GM12878 (cell line): ENCODE measurements at regions not wholly inside any gene's neighbourhood (a gene's known extent, or its start where the extent isn't known, plus 50 kb on each side); places are given as distances from the start of the nearest gene placed in this dataset.

Source experiments
- ATAC-seq: fragments of 200-7000 bp; cut with Tn5 transposase; 3 replicates; pipeline ENCODE4 v1.9.1; 2020; ENCODE audit warnings: mild to moderate bottlenecking, moderate library complexity
- BruUV-seq: library from RNA; stranded (reverse); fragments of 400-500 nt; replicated peaks from 2 replicates; lab custom pipeline; 2021; lab: Mats Ljungman, UMichigan
- CTCF ChIA-PET: fragments of 300-600 bp; sonication (Branson Sonifier 250); formaldehyde crosslinking; extraction: SDS; loops from one replicate; lab custom pipeline; 2021; ENCODE audit warnings: inconsistent platforms; lab: Yijun Ruan, JAX
- POLR2A ChIA-PET: fragments of 350-600 bp; formaldehyde crosslinking; extraction: SDS; loops from one replicate; lab custom pipeline; 2021; ENCODE audit warnings: inconsistent platforms; lab: Charles Lee
- RAD21 ChIA-PET: fragments of 300-600 bp; sonication (Branson Sonifier 250); formaldehyde crosslinking; loops from one replicate; lab custom pipeline; 2023; ENCODE audit warnings: antibody characterized with exemption; ENCODE audit not compliant: unreplicated experiment; lab: Charles Lee
- SMC1A ChIA-PET: fragments of 300-600 bp; sonication (Branson Sonifier 250); formaldehyde crosslinking; loops from one replicate; lab custom pipeline; 2023; ENCODE audit not compliant: unreplicated experiment, uncharacterized antibody; lab: Charles Lee
- DNase-seq: peaks from one replicate; pipeline ENCODE4 v3.0.0-alpha.2; 2011; ENCODE audit warnings: low read depth, low spot score
- FAIRE-seq: peaks from 3 replicates; lab custom pipeline; 2011; peaks lifted over from hg19 to GRCh38; lab: Jason Lieb, UNC
- H2AFZ ChIP-seq: 2 replicates; pipeline ENCODE4 v1.6.0; 2011; ENCODE audit warnings: low read depth, low read length, control low read depth; ENCODE audit not compliant: control insufficient read depth
- H3K27ac ChIP-seq: 2 replicates; pipeline ENCODE4 v1.5.1; 2011; ENCODE audit warnings: control low read depth; ENCODE audit not compliant: control insufficient read depth, insufficient read depth
- H3K27me3 ChIP-seq, 2 experiments: replicated peaks in 1 of 2; 2 replicates each; pipeline versions ENCODE4 v1.6.0 to v1.6.1; 2011; ENCODE audit warnings: low read length in 1 of 2; ENCODE audit not compliant: control insufficient read depth in 2 of 2, insufficient read depth in 2 of 2
- H3K36me3 ChIP-seq, 2 experiments: 2 replicates each; pipeline ENCODE4 v1.5.1; 2011; ENCODE audit warnings: low read length in 1 of 2; ENCODE audit not compliant: control insufficient read depth in 2 of 2, insufficient read depth in 2 of 2
- H3K4me1 ChIP-seq: 2 replicates; pipeline ENCODE4 v1.6.1; 2011; ENCODE audit warnings: mild to moderate bottlenecking, low read length, moderate library complexity, mixed read lengths; ENCODE audit not compliant: control insufficient read depth, insufficient read depth
- H3K4me2 ChIP-seq: 2 replicates; pipeline ENCODE4 v1.6.0; 2011; ENCODE audit warnings: control low read depth; ENCODE audit not compliant: control insufficient read depth, insufficient read depth
- H3K4me3 ChIP-seq: fragments of 200-600 bp; sonication (generic); 2 replicates; pipeline ENCODE4 v1.5.1; 2016
- H3K79me2 ChIP-seq: 2 replicates; pipeline ENCODE4 v1.6.0; 2011; ENCODE audit warnings: low read length; ENCODE audit not compliant: control insufficient read depth, insufficient read depth
- H3K9ac ChIP-seq: 2 replicates; pipeline ENCODE4 v1.8.0; 2011; ENCODE audit warnings: low read length, control low read depth, mixed read lengths; ENCODE audit not compliant: control insufficient read depth, insufficient read depth
- H3K9me3 ChIP-seq: replicated peaks from 3 replicates; pipeline ENCODE4 v1.5.1; 2011; ENCODE audit warnings: mild to moderate bottlenecking, low read length; ENCODE audit not compliant: control insufficient read depth, insufficient read depth
- H4K20me1 ChIP-seq: 2 replicates; pipeline ENCODE4 v1.6.0; 2011; ENCODE audit not compliant: control insufficient read depth, insufficient read depth
- EZH2 ChIP-seq: IDR thresholded peaks from 2 replicates; pipeline ENCODE4 v1.6.1; 2012; ENCODE audit warnings: low read depth, mild to moderate bottlenecking, control low read depth, inconsistent platforms, low read length, borderline replicate concordance; ENCODE audit not compliant: control insufficient read depth
- MEF2B ChIP-seq: fragments of 450-650 bp; IDR thresholded peaks from 2 replicates; pipeline ENCODE4 v1.6.1; 2018; ENCODE audit warnings: mild to moderate bottlenecking, moderate library complexity; ENCODE audit not compliant: partially characterized antibody, poor library complexity, severe bottlenecking
- NFYA ChIP-seq: IDR thresholded peaks from 2 replicates; pipeline ENCODE4 v1.6.1; 2011; ENCODE audit warnings: low read depth, mild to moderate bottlenecking, low read length, improper control_type of control experiment, borderline replicate concordance
- NR2C1 ChIP-seq: fragments of 450-650 bp; IDR thresholded peaks from 2 replicates; pipeline ENCODE4 v1.6.1; 2017; ENCODE audit warnings: antibody characterized with exemption, mild to moderate bottlenecking, moderate library complexity
- NRF1 ChIP-seq: conservative IDR thresholded peaks from 2 replicates; pipeline ENCODE4 v1.6.1; 2011; ENCODE audit warnings: mild to moderate bottlenecking, low read depth, low read length, improper control_type of control experiment
- SUPT20H ChIP-seq: IDR thresholded peaks from 2 replicates; pipeline ENCODE4 v1.6.1; 2011; ENCODE audit warnings: low read depth, mild to moderate bottlenecking, low read length, moderate library complexity, borderline replicate concordance; ENCODE audit not compliant: control insufficient read depth
- TAF1 ChIP-seq: IDR thresholded peaks from 2 replicates; pipeline ENCODE4 v1.6.1; 2011; ENCODE audit warnings: mild to moderate bottlenecking, low read depth, low read length, borderline replicate concordance
- TCF3 ChIP-seq: IDR thresholded peaks from 2 replicates; pipeline ENCODE4 v1.6.1; 2012; ENCODE audit warnings: low read depth, mild to moderate bottlenecking, low read length, borderline replicate concordance; ENCODE audit not compliant: insufficient read depth
- WRNIP1 ChIP-seq: IDR thresholded peaks from 2 replicates; pipeline ENCODE4 v1.6.1; 2011; ENCODE audit warnings: low read depth, low read length, improper control_type of control experiment, borderline replicate concordance
- WGBS: methylation state at CpG from one replicate; pipeline ENCODE4 v1.1.6; 2016; ENCODE audit warnings: low lambda C conversion rate; ENCODE audit not compliant: insufficient replicate concordance, insufficient coverage; ENCODE audit errors: missing lambda C conversion rate; 5-methylcytosine and 5-hydroxymethylcytosine counted together
- in situ Hi-C: fragments of 300-500 bp; cut with MboI; formaldehyde crosslinking; loops from 9 replicates; pipeline ENCODE4 v1.14.3; 2018; ENCODE audit warnings: mixed read lengths
- intact Hi-C: fragments of 100-400 bp; cut with micrococcal nuclease; formaldehyde crosslinking; loops from one replicate; pipeline ENCODE4 v1.14.2; 2022; ENCODE audit not compliant: unreplicated experiment
- TF ChIP-seq, protein P1 (sequence below): fragments of 450-650 bp; formaldehyde crosslinking; IDR thresholded peaks from 2 replicates; pipeline ENCODE4 v1.4.0; 2020; ENCODE audit warnings: mild to moderate bottlenecking, moderate library complexity
- TF ChIP-seq, protein P2 (sequence below): IDR thresholded peaks from 2 replicates; pipeline ENCODE4 v1.6.1; 2011; ENCODE audit warnings: mild to moderate bottlenecking, low read depth, low read length, moderate library complexity; ENCODE audit not compliant: insufficient replicate concordance
- TF ChIP-seq, protein P3 (sequence below): IDR thresholded peaks from 2 replicates; pipeline ENCODE4 v1.6.1; 2012; ENCODE audit warnings: low read depth, low read length, improper control_type of control experiment
- TF ChIP-seq, protein P4 (sequence below): IDR thresholded peaks from 2 replicates; pipeline ENCODE4 v1.6.1; 2011; ENCODE audit warnings: borderline replicate concordance, low read depth, mild to moderate bottlenecking, moderate library complexity, low read length; ENCODE audit not compliant: insufficient read depth, poor library complexity, severe bottlenecking
- TF ChIP-seq, protein P5 (sequence below): fragments of 450-650 bp; IDR thresholded peaks from 2 replicates; pipeline ENCODE4 v1.6.1; 2017; ENCODE audit warnings: mild to moderate bottlenecking

DNA sequence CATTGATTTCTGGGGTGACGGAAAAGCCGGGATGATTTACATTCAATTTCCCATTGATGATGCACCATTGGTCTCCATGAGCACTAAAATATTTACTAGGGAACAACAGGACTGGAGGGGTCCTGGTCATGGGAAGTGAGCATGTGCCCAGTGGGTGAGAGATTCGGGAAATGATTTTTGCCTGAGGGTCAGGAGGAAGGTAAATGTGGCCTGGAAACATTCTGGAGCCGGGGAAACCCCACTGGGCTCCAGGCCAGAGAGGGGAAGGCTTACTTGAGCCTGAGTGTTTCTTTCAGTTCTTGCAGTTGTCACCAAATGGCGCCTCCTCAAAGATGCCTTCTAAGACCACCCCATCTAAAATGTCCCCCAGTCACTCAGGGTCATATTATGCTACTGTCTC, 532.3 kb upstream of the TBX3 start:
- Histone ChIP-seq H3K4me2 (no peak overlapping the region), H3K9me3 (no peaks in the 10 kb centered on the region; the same call in 2 of the 3 replicates), H3K4me3 (no peak overlapping the region), H4K20me1 (no peaks in the 10 kb centered on the region), H3K36me3 (no peaks in the 10 kb centered on the region), H3K27ac (no peak overlapping the region), H3K79me2 (no peaks in the 10 kb centered on the region), H2AFZ (no peak overlapping the region), H3K9ac (no peak overlapping the region), H3K4me1 (no peaks in the 10 kb centered on the region), H3K27me3 (no peaks in the 10 kb centered on the region; a peak in 1 of 4 replicates)
- FAIRE-seq (no peak), ATAC-seq (no peak), DNase-seq (no peak)
- RAD21 ChIA-PET = no interaction called here
- intact Hi-C loops (no loop called here), in situ Hi-C loops (no loop called here)
- CTCF ChIA-PET = no interaction called here
- BruUV-seq = no TSS peak
- 23% methylated on average over 5 of the region's 5 CpGs for WGBS
- POLR2A ChIA-PET = no interaction called here
- SMC1A ChIA-PET = no interaction called here
- TF ChIP-seq, protein P1, sequence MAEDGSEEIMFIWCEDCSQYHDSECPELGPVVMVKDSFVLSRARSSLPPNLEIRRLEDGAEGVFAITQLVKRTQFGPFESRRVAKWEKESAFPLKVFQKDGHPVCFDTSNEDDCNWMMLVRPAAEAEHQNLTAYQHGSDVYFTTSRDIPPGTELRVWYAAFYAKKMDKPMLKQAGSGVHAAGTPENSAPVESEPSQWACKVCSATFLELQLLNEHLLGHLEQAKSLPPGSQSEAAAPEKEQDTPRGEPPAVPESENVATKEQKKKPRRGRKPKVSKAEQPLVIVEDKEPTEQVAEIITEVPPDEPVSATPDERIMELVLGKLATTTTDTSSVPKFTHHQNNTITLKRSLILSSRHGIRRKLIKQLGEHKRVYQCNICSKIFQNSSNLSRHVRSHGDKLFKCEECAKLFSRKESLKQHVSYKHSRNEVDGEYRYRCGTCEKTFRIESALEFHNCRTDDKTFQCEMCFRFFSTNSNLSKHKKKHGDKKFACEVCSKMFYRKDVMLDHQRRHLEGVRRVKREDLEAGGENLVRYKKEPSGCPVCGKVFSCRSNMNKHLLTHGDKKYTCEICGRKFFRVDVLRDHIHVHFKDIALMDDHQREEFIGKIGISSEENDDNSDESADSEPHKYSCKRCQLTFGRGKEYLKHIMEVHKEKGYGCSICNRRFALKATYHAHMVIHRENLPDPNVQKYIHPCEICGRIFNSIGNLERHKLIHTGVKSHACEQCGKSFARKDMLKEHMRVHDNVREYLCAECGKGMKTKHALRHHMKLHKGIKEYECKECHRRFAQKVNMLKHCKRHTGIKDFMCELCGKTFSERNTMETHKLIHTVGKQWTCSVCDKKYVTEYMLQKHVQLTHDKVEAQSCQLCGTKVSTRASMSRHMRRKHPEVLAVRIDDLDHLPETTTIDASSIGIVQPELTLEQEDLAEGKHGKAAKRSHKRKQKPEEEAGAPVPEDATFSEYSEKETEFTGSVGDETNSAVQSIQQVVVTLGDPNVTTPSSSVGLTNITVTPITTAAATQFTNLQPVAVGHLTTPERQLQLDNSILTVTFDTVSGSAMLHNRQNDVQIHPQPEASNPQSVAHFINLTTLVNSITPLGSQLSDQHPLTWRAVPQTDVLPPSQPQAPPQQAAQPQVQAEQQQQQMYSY = no peak
- TF ChIP-seq TAF1 (no peak), NR2C1 (no peak), MEF2B (no peak), SUPT20H (no peak), NRF1 (no peak), EZH2 (no peak), TCF3 (no peak), WRNIP1 (no peak), NFYA (no peak)
- TF ChIP-seq, protein P2, sequence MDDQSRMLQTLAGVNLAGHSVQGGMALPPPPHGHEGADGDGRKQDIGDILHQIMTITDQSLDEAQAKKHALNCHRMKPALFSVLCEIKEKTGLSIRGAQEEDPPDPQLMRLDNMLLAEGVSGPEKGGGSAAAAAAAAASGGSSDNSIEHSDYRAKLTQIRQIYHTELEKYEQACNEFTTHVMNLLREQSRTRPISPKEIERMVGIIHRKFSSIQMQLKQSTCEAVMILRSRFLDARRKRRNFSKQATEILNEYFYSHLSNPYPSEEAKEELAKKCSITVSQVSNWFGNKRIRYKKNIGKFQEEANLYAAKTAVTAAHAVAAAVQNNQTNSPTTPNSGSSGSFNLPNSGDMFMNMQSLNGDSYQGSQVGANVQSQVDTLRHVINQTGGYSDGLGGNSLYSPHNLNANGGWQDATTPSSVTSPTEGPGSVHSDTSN = no peak
- TF ChIP-seq, protein P3, sequence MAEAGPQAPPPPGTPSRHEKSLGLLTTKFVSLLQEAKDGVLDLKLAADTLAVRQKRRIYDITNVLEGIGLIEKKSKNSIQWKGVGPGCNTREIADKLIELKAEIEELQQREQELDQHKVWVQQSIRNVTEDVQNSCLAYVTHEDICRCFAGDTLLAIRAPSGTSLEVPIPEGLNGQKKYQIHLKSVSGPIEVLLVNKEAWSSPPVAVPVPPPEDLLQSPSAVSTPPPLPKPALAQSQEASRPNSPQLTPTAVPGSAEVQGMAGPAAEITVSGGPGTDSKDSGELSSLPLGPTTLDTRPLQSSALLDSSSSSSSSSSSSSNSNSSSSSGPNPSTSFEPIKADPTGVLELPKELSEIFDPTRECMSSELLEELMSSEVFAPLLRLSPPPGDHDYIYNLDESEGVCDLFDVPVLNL = no peak
- TF ChIP-seq, protein P4, sequence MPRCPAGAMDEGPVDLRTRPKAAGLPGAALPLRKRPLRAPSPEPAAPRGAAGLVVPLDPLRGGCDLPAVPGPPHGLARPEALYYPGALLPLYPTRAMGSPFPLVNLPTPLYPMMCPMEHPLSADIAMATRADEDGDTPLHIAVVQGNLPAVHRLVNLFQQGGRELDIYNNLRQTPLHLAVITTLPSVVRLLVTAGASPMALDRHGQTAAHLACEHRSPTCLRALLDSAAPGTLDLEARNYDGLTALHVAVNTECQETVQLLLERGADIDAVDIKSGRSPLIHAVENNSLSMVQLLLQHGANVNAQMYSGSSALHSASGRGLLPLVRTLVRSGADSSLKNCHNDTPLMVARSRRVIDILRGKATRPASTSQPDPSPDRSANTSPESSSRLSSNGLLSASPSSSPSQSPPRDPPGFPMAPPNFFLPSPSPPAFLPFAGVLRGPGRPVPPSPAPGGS = no peak
- TF ChIP-seq, protein P5, sequence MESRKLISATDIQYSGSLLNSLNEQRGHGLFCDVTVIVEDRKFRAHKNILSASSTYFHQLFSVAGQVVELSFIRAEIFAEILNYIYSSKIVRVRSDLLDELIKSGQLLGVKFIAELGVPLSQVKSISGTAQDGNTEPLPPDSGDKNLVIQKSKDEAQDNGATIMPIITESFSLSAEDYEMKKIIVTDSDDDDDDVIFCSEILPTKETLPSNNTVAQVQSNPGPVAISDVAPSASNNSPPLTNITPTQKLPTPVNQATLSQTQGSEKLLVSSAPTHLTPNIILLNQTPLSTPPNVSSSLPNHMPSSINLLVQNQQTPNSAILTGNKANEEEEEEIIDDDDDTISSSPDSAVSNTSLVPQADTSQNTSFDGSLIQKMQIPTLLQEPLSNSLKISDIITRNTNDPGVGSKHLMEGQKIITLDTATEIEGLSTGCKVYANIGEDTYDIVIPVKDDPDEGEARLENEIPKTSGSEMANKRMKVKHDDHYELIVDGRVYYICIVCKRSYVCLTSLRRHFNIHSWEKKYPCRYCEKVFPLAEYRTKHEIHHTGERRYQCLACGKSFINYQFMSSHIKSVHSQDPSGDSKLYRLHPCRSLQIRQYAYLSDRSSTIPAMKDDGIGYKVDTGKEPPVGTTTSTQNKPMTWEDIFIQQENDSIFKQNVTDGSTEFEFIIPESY = no peak
